ENCODE measurements at regions not wholly inside any gene's neighbourhood (a gene's known extent, or its start where the extent isn't known, plus 50 kb on each side); places are given as distances from the start of the nearest gene placed in this dataset.

GRCh38 chrX:66504481-66504880, 134.4 kb downstream of the EDA2R start:
- TF ChIP-seq, protein P1, sequence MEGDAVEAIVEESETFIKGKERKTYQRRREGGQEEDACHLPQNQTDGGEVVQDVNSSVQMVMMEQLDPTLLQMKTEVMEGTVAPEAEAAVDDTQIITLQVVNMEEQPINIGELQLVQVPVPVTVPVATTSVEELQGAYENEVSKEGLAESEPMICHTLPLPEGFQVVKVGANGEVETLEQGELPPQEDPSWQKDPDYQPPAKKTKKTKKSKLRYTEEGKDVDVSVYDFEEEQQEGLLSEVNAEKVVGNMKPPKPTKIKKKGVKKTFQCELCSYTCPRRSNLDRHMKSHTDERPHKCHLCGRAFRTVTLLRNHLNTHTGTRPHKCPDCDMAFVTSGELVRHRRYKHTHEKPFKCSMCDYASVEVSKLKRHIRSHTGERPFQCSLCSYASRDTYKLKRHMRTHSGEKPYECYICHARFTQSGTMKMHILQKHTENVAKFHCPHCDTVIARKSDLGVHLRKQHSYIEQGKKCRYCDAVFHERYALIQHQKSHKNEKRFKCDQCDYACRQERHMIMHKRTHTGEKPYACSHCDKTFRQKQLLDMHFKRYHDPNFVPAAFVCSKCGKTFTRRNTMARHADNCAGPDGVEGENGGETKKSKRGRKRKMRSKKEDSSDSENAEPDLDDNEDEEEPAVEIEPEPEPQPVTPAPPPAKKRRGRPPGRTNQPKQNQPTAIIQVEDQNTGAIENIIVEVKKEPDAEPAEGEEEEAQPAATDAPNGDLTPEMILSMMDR (conservative IDR thresholded peaks at IDR 0.05 in 1 of 2, IDR thresholded peaks at IDR 0.05 in 1 of 2; ENCODE audit: extremely low read depth in 1 of 2, insufficient read depth in 1 of 2, low read depth in 1 of 2, low read length in 2 of 2) = no peak
- no peak for TF ChIP-seq EZH2 (IDR thresholded peaks at IDR 0.05; ENCODE audit: borderline replicate concordance, low read length)

Measured in mammary epithelial cell (primary cell).